Mesenchymal stem cell (in vitro differentiated cells and primary cell): ENCODE measurements at regions not wholly inside any gene's neighbourhood (a gene's known extent, or its start where the extent isn't known, plus 50 kb on each side); places are given as distances from the start of the nearest gene placed in this dataset.
"Not testable (repeated sequence)": the region's sequence is repeated elsewhere in the genome, so short reads cannot be mapped to it uniquely, and the experiment has no call there.

Source experiments
- DNase-seq: peaks from one replicate; pipeline ENCODE4 v3.0.0-alpha.2; 2013
- H2AFZ ChIP-seq: one replicate; pipeline ENCODE4 v1.6.1; 2013; ENCODE audit warnings: low read depth, mild to moderate bottlenecking, control low read depth, inconsistent platforms, low read length, moderate library complexity
- H2AK5ac ChIP-seq: 2 replicates; pipeline ENCODE4 v1.6.1; 2013; ENCODE audit warnings: low read length, moderate library complexity, mild to moderate bottlenecking, inconsistent platforms; ENCODE audit not compliant: severe bottlenecking
- H2BK120ac ChIP-seq: one replicate; pipeline ENCODE4 v1.6.1; 2013; ENCODE audit warnings: low read depth, mild to moderate bottlenecking, inconsistent platforms, low read length, moderate library complexity
- H2BK12ac ChIP-seq, 2 experiments: one replicate each; pipeline ENCODE4 v1.6.1; 2013; ENCODE audit warnings: inconsistent platforms in 2 of 2, low read length in 2 of 2, mild to moderate bottlenecking in 2 of 2, moderate library complexity in 2 of 2, control low read depth in 1 of 2
- H2BK15ac ChIP-seq: one replicate; pipeline ENCODE4 v1.6.1; 2013; ENCODE audit warnings: mild to moderate bottlenecking, low read depth, inconsistent platforms; ENCODE audit not compliant: poor library complexity, severe bottlenecking
- H2BK5ac ChIP-seq: 2 replicates; pipeline ENCODE4 v1.6.1; 2013; ENCODE audit warnings: low read depth, mild to moderate bottlenecking, low read length, control low read depth, inconsistent platforms; ENCODE audit not compliant: poor library complexity, severe bottlenecking
- H3K14ac ChIP-seq, 2 experiments: one replicate each; pipeline ENCODE4 v1.6.1; 2013; ENCODE audit warnings: inconsistent platforms in 2 of 2, low read length in 2 of 2, control low read depth in 1 of 2, mild to moderate bottlenecking in 1 of 2, moderate library complexity in 1 of 2
- H3K18ac ChIP-seq, 2 experiments: one replicate each; pipeline ENCODE4 v1.6.1; 2013; ENCODE audit warnings: inconsistent platforms in 2 of 2, low read length in 2 of 2, control low read depth in 1 of 2, low read depth in 1 of 2, mild to moderate bottlenecking in 1 of 2
- H3K23ac ChIP-seq, 2 experiments: one replicate each; pipeline ENCODE4 v1.6.1; 2013; ENCODE audit warnings: inconsistent platforms in 2 of 2, low read length in 2 of 2, mild to moderate bottlenecking in 2 of 2, moderate library complexity in 2 of 2, control low read depth in 1 of 2
- H3K27ac ChIP-seq: 2 replicates; pipeline ENCODE4 v1.5.1; 2013; ENCODE audit warnings: mild to moderate bottlenecking, moderate library complexity, low read length, control low read depth, inconsistent platforms; ENCODE audit not compliant: poor library complexity, severe bottlenecking
- H3K27me3 ChIP-seq, 2 experiments: 2 replicates each; pipeline versions ENCODE4 v1.6.1 to v1.7.0; 2013; ENCODE audit warnings: low read length in 2 of 2, mild to moderate bottlenecking in 2 of 2, moderate library complexity in 2 of 2, control low read depth in 1 of 2, inconsistent platforms in 1 of 2; ENCODE audit not compliant: control insufficient read depth in 1 of 2, insufficient read depth in 1 of 2
- H3K36me3 ChIP-seq, 2 experiments: 2 replicates each; pipeline versions ENCODE4 v1.6.1 to v1.7.0; 2013; ENCODE audit warnings: low read length in 2 of 2, control low read depth in 1 of 2, inconsistent platforms in 1 of 2, low read depth in 1 of 2, mild to moderate bottlenecking in 1 of 2; ENCODE audit not compliant: insufficient read depth in 2 of 2, control insufficient read depth in 1 of 2
- H3K4ac ChIP-seq, 2 experiments: one replicate each; pipeline ENCODE4 v1.6.1; 2013; ENCODE audit warnings: inconsistent platforms in 2 of 2, low read length in 2 of 2, mild to moderate bottlenecking in 2 of 2, moderate library complexity in 2 of 2, control low read depth in 1 of 2, low read depth in 1 of 2
- H3K4me1 ChIP-seq: 2 replicates; pipeline ENCODE4 v1.6.1; 2013; ENCODE audit warnings: low read depth, low read length, control low read depth; ENCODE audit not compliant: control insufficient read depth, insufficient read depth
- H3K4me2 ChIP-seq: 2 replicates; pipeline ENCODE4 v1.6.1; 2013; ENCODE audit warnings: low read length, mild to moderate bottlenecking, inconsistent platforms; ENCODE audit not compliant: poor library complexity, severe bottlenecking
- H3K4me3 ChIP-seq, 2 experiments: 2 replicates each; pipeline versions ENCODE4 v1.5.1 to v1.7.0; 2013; ENCODE audit warnings: low read length in 2 of 2, mild to moderate bottlenecking in 2 of 2, control low read depth in 1 of 2, low read depth in 1 of 2; ENCODE audit not compliant: insufficient read depth in 1 of 2
- H3K79me1 ChIP-seq: replicated peaks from 2 replicates; pipeline ENCODE4 v1.6.1; 2013; ENCODE audit warnings: mild to moderate bottlenecking, control low read depth, low read length, inconsistent platforms; ENCODE audit not compliant: poor library complexity, severe bottlenecking
- H3K9ac ChIP-seq: 2 replicates; pipeline ENCODE4 v1.7.0; 2013; ENCODE audit warnings: mild to moderate bottlenecking, low read length, moderate library complexity
- H3K9me3 ChIP-seq: 2 replicates; pipeline ENCODE4 v1.7.0; 2013; ENCODE audit warnings: mild to moderate bottlenecking, low read length; ENCODE audit not compliant: control insufficient read depth
- H4K8ac ChIP-seq: one replicate; pipeline ENCODE4 v1.6.1; 2013; ENCODE audit warnings: inconsistent platforms, mild to moderate bottlenecking, low read length, moderate library complexity
- H4K91ac ChIP-seq: one replicate; pipeline ENCODE4 v1.6.1; 2013; ENCODE audit warnings: mild to moderate bottlenecking, low read length, inconsistent platforms
- WGBS: methylation state at CpG from one replicate; pipeline ENCODE4 v1.1.7; 2013; ENCODE audit warnings: mixed read lengths; 5-methylcytosine and 5-hydroxymethylcytosine counted together

- DNase-seq = no peak
- Histone ChIP-seq H4K8ac (no peak overlapping the region), H3K4ac (no peak overlapping the region), H3K27me3 (peaks cover 4 to 7% of the 10 kb centered on the region in 2 experiments), H3K9ac (no peak overlapping the region), H2AFZ (no peak overlapping the region), H3K36me3 (no peaks in the 10 kb centered on the region), H4K91ac (no peak overlapping the region), H3K23ac (no peak overlapping the region), H3K4me1 (peaks cover 10% of the 10 kb centered on the region), H3K4me2 (no peak overlapping the region), H3K18ac (no peak overlapping the region), H3K9me3 (no peaks in the 10 kb centered on the region), H2BK120ac (no peak overlapping the region), H2BK15ac (no peak overlapping the region), H3K79me1 (no peaks in the 10 kb centered on the region), H3K14ac (no peak overlapping the region), H3K27ac (no peak overlapping the region), H2BK5ac (no peak overlapping the region), H2BK12ac (no peak overlapping the region), H2AK5ac (no peak overlapping the region), H3K4me3 (no peak overlapping the region)
- 92% methylated on average over 17 of the region's 17 CpGs for WGBS
Measured at GRCh38 chr18:76615065-76615733, 120.2 kb upstream of the ZNF516 start.

DNA sequence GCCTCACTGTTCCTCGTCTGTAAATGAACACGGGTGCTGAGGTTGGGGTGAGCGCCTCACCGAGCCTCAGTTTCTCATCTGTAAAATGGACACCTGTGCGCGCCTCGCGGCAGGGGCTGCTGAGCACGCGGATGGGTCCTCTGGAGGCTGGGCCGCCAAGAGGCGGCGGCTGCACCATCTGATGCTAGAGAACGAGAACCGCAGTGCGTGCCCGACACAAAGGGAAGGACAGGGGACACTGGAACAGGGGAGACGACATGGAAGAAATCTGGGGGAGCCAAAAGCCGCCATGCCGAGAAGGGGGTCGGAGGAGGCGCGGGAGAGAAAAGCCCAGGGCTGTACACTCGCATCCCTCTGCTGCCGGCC is 118.7 kb upstream of the ZNF516 start:
- Histone ChIP-seq H3K14ac (no peak overlapping the region), H3K79me1 (no peaks in the 10 kb centered on the region), H3K36me3 (no peaks in the 10 kb centered on the region), H3K9ac (no peak overlapping the region), H3K4me2 (no peak overlapping the region), H3K23ac (no peak overlapping the region), H4K91ac (no peak overlapping the region), H3K4me3 (no peak overlapping the region), H3K9me3 (no peaks in the 10 kb centered on the region), H2AK5ac (no peak overlapping the region), H2BK5ac (no peak overlapping the region), H2BK12ac (no peak overlapping the region), H3K27me3 (peaks cover 4 to 7% of the 10 kb centered on the region in 2 experiments), H4K8ac (no peak overlapping the region), H3K27ac (no peak overlapping the region), H3K4ac (no peak overlapping the region), H2AFZ (no peak overlapping the region), H3K18ac (no peak overlapping the region), H2BK120ac (no peak overlapping the region), H2BK15ac (peak overlapping the region; percentile 16), H3K4me1 (peaks cover 3% of the 10 kb centered on the region)
- WGBS = 92% methylated on average over 25 of the region's 25 CpGs
- DNase-seq = no peak

- H3K4me3 ChIP-seq = no peak overlapping the region
- H3K4ac ChIP-seq = no peak overlapping the region
- no peak overlapping the region for H3K9ac ChIP-seq
- no peak overlapping the region for H2BK5ac ChIP-seq
- no peak overlapping the region for H2AFZ ChIP-seq
- H2BK15ac ChIP-seq = no peak overlapping the region
- H3K27ac ChIP-seq = no peak overlapping the region
- no peak overlapping the region for H2BK120ac ChIP-seq
- no peaks in the 10 kb centered on the region for H3K79me1 ChIP-seq
- no peak overlapping the region for H3K23ac ChIP-seq
- no peak for DNase-seq
- no peak overlapping the region for H3K4me2 ChIP-seq
- no peak overlapping the region for H4K91ac ChIP-seq
- H2BK12ac ChIP-seq = no peak overlapping the region
- no peak overlapping the region for H3K14ac ChIP-seq
- H3K27me3 ChIP-seq = peaks cover 4 to 7% of the 10 kb centered on the region in 2 experiments
- WGBS = 94% methylated on average over 15 of the region's 16 CpGs
- H3K18ac ChIP-seq = no peak overlapping the region
- H2AK5ac ChIP-seq = no peak overlapping the region
- no peak overlapping the region for H4K8ac ChIP-seq
- H3K4me1 ChIP-seq = peaks cover 3% of the 10 kb centered on the region
- H3K9me3 ChIP-seq = no peaks in the 10 kb centered on the region
- no peaks in the 10 kb centered on the region for H3K36me3 ChIP-seq
Measured at GRCh38 chr18:76613053-76613754, 118.2 kb upstream of the ZNF516 start.

GRCh38 chr18:76611750-76612045 is 116.7 kb upstream of the ZNF516 start:
- H2BK5ac ChIP-seq, H3K27me3 ChIP-seq, H3K4ac ChIP-seq, H2AK5ac ChIP-seq, H3K23ac ChIP-seq, H2BK15ac ChIP-seq, H3K9ac ChIP-seq, H2AFZ ChIP-seq, H3K9me3 ChIP-seq, H3K4me1 ChIP-seq, DNase-seq, H2BK120ac ChIP-seq, H3K27ac ChIP-seq, H3K36me3 ChIP-seq, H3K4me2 ChIP-seq, H3K79me1 ChIP-seq: not testable (repeated sequence)
- Histone ChIP-seq H3K4me3 (peak overlapping the region in 1 of 2 experiments; percentile 30), H3K14ac (peak overlapping the region in 1 of 2 experiments; percentile 84), H3K18ac (peak overlapping the region in 1 of 2 experiments; percentile 76), H4K8ac (peak overlapping the region; percentile 47), H4K91ac (peak overlapping the region; percentile 88), H2BK12ac (peak overlapping the region in 1 of 2 experiments; percentile 30)
- WGBS = 97% methylated on average over 26 of the region's 26 CpGs
